NOMO-1 (cell line): ENCODE measurements at regions not wholly inside any gene's neighbourhood (a gene's known extent, or its start where the extent isn't known, plus 50 kb on each side); places are given as distances from the start of the nearest gene placed in this dataset.
"Not testable (repeated sequence)": the region's sequence is repeated elsewhere in the genome, so short reads cannot be mapped to it uniquely, and the experiment has no call there.

ENCODE experiments used
- DNase-seq, 2 experiments: peaks; one replicate each; lab custom pipeline; 2025; ENCODE audit not compliant: unreplicated experiment in 2 of 2; lab: John Stamatoyannopoulos, UW

- no peak for DNase-seq
These were observed 545.7 kb downstream of the TBL1XR1 start for GRCh38 chr3:176651622-176652021.

DNA sequence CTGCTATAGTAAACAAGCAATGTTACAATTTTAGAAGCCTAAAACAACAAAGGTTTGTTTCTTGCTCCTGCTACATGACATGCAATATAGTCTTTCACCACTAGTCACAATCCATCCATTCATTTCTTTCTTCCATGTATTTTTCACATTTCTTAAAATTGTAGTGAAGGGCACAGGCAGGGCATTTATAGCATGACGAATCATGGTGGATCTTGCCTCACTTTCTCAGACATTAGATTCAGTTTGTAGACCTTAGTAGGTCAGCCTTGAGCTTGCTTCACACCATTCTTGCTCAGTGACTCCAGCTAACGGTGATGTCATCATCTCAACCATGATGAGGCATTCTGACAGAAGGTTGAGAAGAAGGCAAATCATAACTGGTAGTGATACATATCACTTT, 546.8 kb downstream of the TBL1XR1 start:
- DNase-seq: no peak

GRCh38 chr3:176647987-176648386, 549.3 kb downstream of the TBL1XR1 start:
- DNase-seq: no peak

GRCh38 chr3:176633511-176633910, 563.8 kb downstream of the TBL1XR1 start:
- no peak for DNase-seq

DNA sequence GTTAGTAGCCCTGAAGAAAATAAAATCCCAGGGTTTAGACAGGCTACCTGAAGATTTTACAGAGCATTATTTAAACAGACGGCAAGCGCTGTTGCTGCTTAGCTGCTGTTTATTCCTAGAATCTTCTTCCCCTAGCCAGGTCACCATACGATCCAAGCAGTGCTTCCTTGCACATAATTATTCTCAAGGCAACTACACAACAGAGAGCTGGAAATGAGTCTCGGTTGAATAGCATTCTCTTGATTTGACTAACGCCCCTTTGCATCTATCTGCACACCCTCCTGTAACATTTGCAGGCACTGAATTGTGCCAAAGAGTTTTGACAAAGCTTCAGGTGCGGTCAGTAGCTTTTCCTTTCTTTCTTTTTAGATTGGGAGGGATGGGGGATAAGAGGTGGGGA, 564.4 kb downstream of the TBL1XR1 start:
- no peak for DNase-seq

DNA sequence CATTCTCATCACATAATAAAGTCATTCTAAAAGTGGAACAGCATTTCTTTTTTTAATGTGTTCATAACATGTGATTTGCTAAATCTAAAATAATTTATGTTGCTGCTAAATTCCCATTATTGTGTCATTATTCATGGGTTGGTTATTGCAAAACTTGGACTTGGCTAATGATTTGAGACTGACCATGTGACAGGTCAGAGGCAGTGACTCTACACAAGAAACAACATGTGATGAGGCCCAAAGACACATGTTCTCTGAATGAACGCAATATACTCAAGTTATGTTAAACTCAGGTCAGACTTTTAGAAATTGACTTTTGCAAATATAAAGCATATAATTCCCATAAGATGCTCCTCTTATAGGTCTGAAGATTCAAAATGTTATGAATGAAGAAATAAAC, 566.1 kb downstream of the TBL1XR1 start:
- DNase-seq: no peak

DNA sequence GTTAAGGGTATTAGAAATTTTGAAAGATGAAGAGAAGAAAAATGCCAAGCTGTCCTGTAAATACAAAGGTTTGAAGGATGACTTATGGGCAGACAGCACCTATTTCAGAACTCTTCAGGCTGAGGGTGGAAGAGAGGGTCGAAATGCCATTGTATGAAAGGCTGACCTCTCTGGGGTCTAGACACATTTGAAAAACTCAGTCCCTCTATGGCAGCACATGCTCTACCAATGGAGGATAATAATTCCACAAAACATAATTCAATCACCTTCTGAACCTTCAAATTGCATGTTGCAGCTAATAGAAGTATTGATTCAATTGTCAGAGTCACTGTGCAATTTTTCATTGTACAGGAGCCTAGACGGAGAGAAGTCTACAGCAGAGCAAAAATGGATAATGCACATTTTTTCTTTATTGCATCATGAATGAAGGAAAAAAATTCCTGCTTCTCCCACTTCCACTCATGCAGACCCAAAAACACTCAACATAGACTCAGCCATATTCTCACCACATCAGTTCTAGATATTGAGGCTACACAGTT, 569.1 kb downstream of the TBL1XR1 start:
- DNase-seq: no peak

DNA sequence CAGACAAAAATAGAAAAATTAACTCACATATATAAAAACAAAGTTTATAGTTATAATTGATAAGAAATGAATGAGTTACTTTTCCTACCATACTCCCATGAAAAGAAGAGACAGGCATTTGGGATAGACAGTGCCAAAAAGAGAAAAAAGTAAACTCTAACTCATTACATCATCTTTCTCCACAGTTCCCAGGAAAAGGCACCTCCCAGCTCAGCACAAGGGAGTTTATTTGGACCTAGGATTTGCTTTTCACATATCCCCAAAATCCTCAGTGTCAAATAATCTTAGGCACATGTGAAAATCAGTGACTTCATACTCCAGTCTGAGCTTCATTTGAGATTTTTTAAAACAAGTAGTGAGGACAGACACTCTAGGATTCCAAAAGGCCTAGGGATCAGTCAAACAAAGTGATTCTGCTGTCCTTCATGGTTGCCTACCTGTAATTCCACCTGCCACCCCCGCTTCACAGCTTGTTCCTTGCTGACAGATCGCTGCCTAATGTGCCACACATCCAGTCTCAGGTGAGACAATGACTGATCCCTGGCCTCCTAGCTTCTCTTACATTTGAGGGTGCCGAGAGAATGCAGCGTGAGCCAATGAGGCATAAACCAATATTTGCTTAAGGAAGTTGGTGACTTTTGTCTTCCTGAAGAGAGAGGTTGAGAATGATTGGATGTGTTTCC, 573.7 kb downstream of the TBL1XR1 start:
- DNase-seq: no peak

- no peak for DNase-seq
These were observed 577.4 kb downstream of the TBL1XR1 start for GRCh38 chr3:176619833-176620232.

- DNase-seq: no peak
These were observed 581.5 kb downstream of the TBL1XR1 start for GRCh38 chr3:176615826-176616225.

GRCh38 chr3:176611703-176612102, 585.6 kb downstream of the TBL1XR1 start:
- DNase-seq: no peak

DNA sequence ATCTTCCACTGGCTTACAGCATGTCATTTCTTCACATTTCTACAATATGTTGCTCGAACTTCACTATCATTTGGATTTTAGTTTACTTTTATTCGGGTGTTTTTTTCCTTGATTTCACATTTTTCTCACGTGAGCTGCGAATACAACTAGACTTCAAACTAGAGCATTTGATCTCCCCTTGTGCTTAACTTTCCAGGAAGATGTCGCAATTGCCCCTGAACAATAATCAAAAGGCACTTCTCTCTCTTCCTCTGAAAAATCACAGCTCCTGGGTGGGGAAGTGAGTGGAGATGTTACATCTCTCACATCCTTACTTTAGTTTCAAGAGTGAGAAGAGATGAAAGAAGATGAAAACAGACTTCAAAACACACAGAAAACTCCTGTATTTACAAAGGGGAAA, 587.9 kb downstream of the TBL1XR1 start:
- no peak for DNase-seq

DNA sequence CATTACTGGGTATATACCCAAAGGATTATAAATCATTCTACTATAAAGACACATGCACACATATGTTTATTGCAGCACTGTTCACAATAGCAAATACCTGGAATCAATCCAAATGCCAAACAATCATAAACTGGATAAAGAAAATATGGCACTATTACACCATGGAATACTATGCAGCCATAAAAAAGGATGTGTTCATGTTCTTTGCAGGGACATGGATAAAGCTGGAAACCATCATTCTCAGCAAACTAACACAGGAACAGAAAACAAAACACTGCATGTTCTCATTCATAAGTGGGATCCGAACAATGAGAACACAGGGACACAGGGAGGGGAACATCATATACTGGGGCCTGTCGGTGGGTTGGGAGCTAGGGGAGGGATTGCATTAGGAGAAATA, 591.7 kb downstream of the TBL1XR1 start:
- DNase-seq: not testable (repeated sequence)

DNA sequence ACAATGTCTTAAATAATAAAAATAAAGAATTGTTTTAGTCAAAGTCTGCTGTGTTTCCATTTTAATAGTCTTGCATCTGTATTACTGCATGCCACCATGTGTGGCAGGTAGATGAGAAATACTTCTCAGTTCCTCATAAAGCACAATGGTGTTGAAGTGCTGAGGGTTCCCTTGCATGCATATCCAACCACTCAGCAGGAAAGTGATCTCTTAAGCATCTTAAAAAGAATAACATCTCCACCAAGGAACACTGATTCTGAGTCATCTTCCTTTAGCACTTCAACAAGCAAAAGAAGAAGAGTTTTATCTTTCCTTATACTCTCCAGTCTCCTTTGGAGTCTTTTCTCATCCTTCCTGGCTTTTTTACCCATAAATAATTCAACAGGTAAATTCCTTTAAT, 602.0 kb downstream of the TBL1XR1 start:
- DNase-seq: no peak

GRCh38 chr3:176590722-176591121, 606.6 kb downstream of the TBL1XR1 start:
- DNase-seq: no peak

DNA sequence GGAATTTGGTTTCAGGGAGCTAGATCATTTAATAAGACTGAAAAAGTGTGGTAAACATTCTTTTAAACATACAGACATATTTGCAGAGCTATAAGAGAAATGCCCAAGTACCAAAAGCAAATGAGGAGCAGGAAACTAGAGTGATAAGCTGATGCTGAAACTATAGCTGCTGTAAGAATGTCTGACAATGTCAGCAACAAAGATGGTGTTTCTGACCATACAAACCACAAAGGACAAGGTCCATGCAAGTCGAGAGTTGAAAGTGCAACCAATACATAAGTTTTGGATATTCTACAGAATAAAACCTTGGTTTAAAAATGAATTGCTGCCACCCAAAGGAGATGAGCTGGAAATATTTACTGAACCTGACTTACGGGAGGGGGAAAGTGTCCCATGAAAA, 610.2 kb downstream of the TBL1XR1 start:
- DNase-seq: no peak

GRCh38 chr3:176584413-176585176, 612.7 kb downstream of the TBL1XR1 start:
- no peak for DNase-seq

- DNase-seq: no peak
These were observed 613.3 kb downstream of the TBL1XR1 start for GRCh38 chr3:176583956-176584355.

DNA sequence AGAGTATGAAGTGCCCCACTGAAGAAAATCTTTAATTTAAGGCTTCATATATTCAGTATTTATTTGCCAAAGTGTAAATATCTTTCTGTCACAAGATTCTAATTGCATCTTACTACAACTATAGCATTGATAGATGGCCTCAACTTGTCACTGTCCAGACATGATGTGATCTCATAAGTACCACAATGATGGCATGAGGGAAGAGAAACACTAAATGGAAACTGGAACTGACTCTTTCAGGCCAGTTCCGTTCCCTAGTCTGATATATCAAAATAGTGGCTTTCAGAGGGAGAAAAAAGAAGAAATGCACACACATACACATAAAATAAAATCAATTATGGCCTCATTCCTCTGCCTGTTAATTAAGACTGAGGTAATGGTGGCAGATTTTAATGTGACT, 615.7 kb downstream of the TBL1XR1 start:
- no peak for DNase-seq

GRCh38 chr3:176579711-176580185, 617.5 kb downstream of the TBL1XR1 start:
- DNase-seq: no peak

DNA sequence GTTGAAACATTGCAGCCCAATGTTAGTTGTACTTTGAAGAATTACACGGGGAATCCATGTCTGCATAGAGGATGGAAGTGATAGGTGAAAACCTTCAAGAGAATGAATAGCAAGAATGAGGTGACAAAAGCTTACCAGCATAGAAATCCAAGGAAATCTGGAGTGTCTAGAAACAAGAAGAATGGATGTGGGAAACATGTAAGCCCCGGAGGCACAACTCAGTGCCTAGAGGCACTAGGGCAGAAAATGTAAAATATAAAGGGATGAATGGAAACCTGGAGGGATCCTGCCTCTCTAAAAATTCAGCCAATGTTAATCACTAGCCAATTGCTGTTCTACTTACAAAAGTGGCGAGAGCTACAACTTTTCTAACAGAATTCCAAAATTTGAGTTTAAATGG, 619.0 kb downstream of the TBL1XR1 start:
- DNase-seq: no peak

DNA sequence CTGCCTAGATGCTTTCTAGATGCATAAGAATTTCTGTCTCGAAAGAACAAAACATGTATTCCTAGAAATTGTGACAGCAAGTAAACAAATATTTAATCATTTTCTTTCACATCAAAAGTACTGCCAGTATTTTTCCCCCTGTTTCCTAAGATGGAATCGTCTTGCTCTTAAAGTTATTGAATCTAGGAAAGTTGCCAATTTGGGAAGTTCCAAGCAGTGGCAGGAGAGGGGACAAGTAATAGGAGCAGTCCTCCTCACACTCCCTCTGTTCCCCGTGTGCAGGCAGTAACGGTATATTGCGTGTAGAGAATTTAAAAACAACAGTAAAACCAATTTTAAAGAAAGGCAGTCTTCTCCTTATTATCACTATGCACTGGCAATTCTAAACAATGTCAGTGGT, 619.8 kb downstream of the TBL1XR1 start:
- DNase-seq: no peak
